ENCODE measurements at regions not wholly inside any gene's neighbourhood (a gene's known extent, or its start where the extent isn't known, plus 50 kb on each side); places are given as distances from the start of the nearest gene placed in this dataset.

GRCh38 chrX:69386681-69387080 is 117.4 kb upstream of the NALF2 start:
- Mint-ChIP-seq H3K9me3 (no peaks in the 10 kb centered on the region), H3K27me3 (peaks cover 77% of the 10 kb centered on the region), H3K4me3 (no peak overlapping the region), H3K36me3 (ENCODE audit: low read depth) (no peaks in the 10 kb centered on the region), H3K27ac (no peak overlapping the region), H3K4me1 (ENCODE audit: low read depth) (no peaks in the 10 kb centered on the region)
- no peak for DNase-seq

GRCh38 chrX:69379412-69379811 is 124.7 kb upstream of the NALF2 start:
- Mint-ChIP-seq H3K27me3 (peaks cover 47% of the 10 kb centered on the region), H3K4me3 (no peak overlapping the region), H3K36me3 (ENCODE audit: low read depth) (no peaks in the 10 kb centered on the region), H3K4me1 (ENCODE audit: low read depth) (no peaks in the 10 kb centered on the region), H3K27ac (no peak overlapping the region), H3K9me3 (peaks cover 7% of the 10 kb centered on the region)
- no peak for DNase-seq

GRCh38 chrX:69374569-69374968 is 129.6 kb upstream of the NALF2 start:
- H3K27ac Mint-ChIP-seq, result no peak overlapping the region
- DNase-seq, result no peak
- H3K4me1 Mint-ChIP-seq (ENCODE audit: low read depth), result no peaks in the 10 kb centered on the region
- H3K27me3 Mint-ChIP-seq, result peaks cover 36% of the 10 kb centered on the region
- no peaks in the 10 kb centered on the region for H3K36me3 Mint-ChIP-seq (ENCODE audit: low read depth)
- no peak overlapping the region for H3K4me3 Mint-ChIP-seq
- peaks cover 7% of the 10 kb centered on the region for H3K9me3 Mint-ChIP-seq

- H3K4me1 Mint-ChIP-seq (ENCODE audit: low read depth), result no peaks in the 10 kb centered on the region
- peaks cover 31% of the 10 kb centered on the region for H3K27me3 Mint-ChIP-seq
- no peak overlapping the region for H3K4me3 Mint-ChIP-seq
- H3K36me3 Mint-ChIP-seq (ENCODE audit: low read depth), result no peaks in the 10 kb centered on the region
- H3K27ac Mint-ChIP-seq, result no peak overlapping the region
- no peak for DNase-seq
- peaks cover 7% of the 10 kb centered on the region for H3K9me3 Mint-ChIP-seq
Measured at GRCh38 chrX:69372435-69372834, 131.7 kb upstream of the NALF2 start.

GRCh38 chrX:69371159-69371558 is 133.0 kb upstream of the NALF2 start:
- Mint-ChIP-seq H3K27me3 (peaks cover 32% of the 10 kb centered on the region), H3K27ac (no peak overlapping the region), H3K4me1 (ENCODE audit: low read depth) (no peaks in the 10 kb centered on the region), H3K36me3 (ENCODE audit: low read depth) (no peaks in the 10 kb centered on the region), H3K9me3 (peaks cover 2% of the 10 kb centered on the region), H3K4me3 (no peak overlapping the region)
- no peak for DNase-seq

- Mint-ChIP-seq H3K9me3 (no peaks in the 10 kb centered on the region), H3K36me3 (ENCODE audit: low read depth) (no peaks in the 10 kb centered on the region), H3K27ac (no peak overlapping the region), H3K4me1 (ENCODE audit: low read depth) (no peaks in the 10 kb centered on the region), H3K4me3 (no peak overlapping the region), H3K27me3 (peaks cover 30% of the 10 kb centered on the region)
- no peak for DNase-seq
Measured at GRCh38 chrX:69369999-69370398, 134.1 kb upstream of the NALF2 start.

GRCh38 chrX:69366183-69366582 is 137.9 kb upstream of the NALF2 start:
- no peak overlapping the region for H3K4me3 Mint-ChIP-seq
- no peaks in the 10 kb centered on the region for H3K36me3 Mint-ChIP-seq (ENCODE audit: low read depth)
- DNase-seq, result no peak
- H3K4me1 Mint-ChIP-seq (ENCODE audit: low read depth), result no peaks in the 10 kb centered on the region
- no peaks in the 10 kb centered on the region for H3K9me3 Mint-ChIP-seq
- H3K27ac Mint-ChIP-seq, result no peak overlapping the region
- peaks cover 21% of the 10 kb centered on the region for H3K27me3 Mint-ChIP-seq

- DNase-seq, result no peak
Measured at GRCh38 chrX:69365755-69366154, 138.4 kb upstream of the NALF2 start.

GRCh38 chrX:69365349-69365748 is 138.8 kb upstream of the NALF2 start:
- Mint-ChIP-seq H3K4me1 (ENCODE audit: low read depth) (no peaks in the 10 kb centered on the region), H3K9me3 (no peaks in the 10 kb centered on the region), H3K4me3 (no peak overlapping the region), H3K36me3 (ENCODE audit: low read depth) (no peaks in the 10 kb centered on the region), H3K27ac (no peak overlapping the region), H3K27me3 (peaks cover 21% of the 10 kb centered on the region)
- DNase-seq, result no peak

More at GRCh38 chrX:69365755-69366154, 138.4 kb upstream of the NALF2 start:
- Mint-ChIP-seq H3K27ac (no peak overlapping the region), H3K27me3 (peaks cover 21% of the 10 kb centered on the region), H3K4me1 (ENCODE audit: low read depth) (no peaks in the 10 kb centered on the region), H3K4me3 (no peak overlapping the region), H3K9me3 (no peaks in the 10 kb centered on the region), H3K36me3 (ENCODE audit: low read depth) (no peaks in the 10 kb centered on the region)

- Mint-ChIP-seq H3K27me3 (peaks cover 14% of the 10 kb centered on the region), H3K27ac (no peak overlapping the region), H3K4me3 (no peak overlapping the region), H3K36me3 (ENCODE audit: low read depth) (no peaks in the 10 kb centered on the region), H3K4me1 (ENCODE audit: low read depth) (no peaks in the 10 kb centered on the region), H3K9me3 (no peaks in the 10 kb centered on the region)
- no peak for DNase-seq
Measured at GRCh38 chrX:69362856-69363255, 141.3 kb upstream of the NALF2 start.

GRCh38 chrX:69362354-69362753 is 141.8 kb upstream of the NALF2 start:
- no peaks in the 10 kb centered on the region for H3K4me1 Mint-ChIP-seq (ENCODE audit: low read depth)
- peaks cover 11% of the 10 kb centered on the region for H3K27me3 Mint-ChIP-seq

GRCh38 chrX:69361311-69361845 is 142.7 kb upstream of the NALF2 start:
- Mint-ChIP-seq H3K27me3 (peaks cover 11% of the 10 kb centered on the region), H3K36me3 (ENCODE audit: low read depth) (no peaks in the 10 kb centered on the region), H3K9me3 (no peaks in the 10 kb centered on the region), H3K4me3 (no peak overlapping the region), H3K27ac (no peak overlapping the region), H3K4me1 (ENCODE audit: low read depth) (no peaks in the 10 kb centered on the region)
- DNase-seq, result no peak

More at GRCh38 chrX:69362354-69362753, 141.8 kb upstream of the NALF2 start:
- H3K4me3 Mint-ChIP-seq, result no peak overlapping the region
- H3K27ac Mint-ChIP-seq, result no peak overlapping the region
- no peaks in the 10 kb centered on the region for H3K36me3 Mint-ChIP-seq (ENCODE audit: low read depth)
- no peaks in the 10 kb centered on the region for H3K9me3 Mint-ChIP-seq
- no peak for DNase-seq

GRCh38 chrX:69357317-69357716 is 146.8 kb upstream of the NALF2 start:
- Mint-ChIP-seq H3K27me3 (peaks cover 16% of the 10 kb centered on the region), H3K4me1 (ENCODE audit: low read depth) (no peaks in the 10 kb centered on the region), H3K9me3 (peaks cover 8% of the 10 kb centered on the region), H3K36me3 (ENCODE audit: low read depth) (no peaks in the 10 kb centered on the region), H3K27ac (no peak overlapping the region), H3K4me3 (no peak overlapping the region)
- no peak for DNase-seq

- Mint-ChIP-seq H3K9me3 (no peaks in the 10 kb centered on the region), H3K4me3 (no peak overlapping the region), H3K36me3 (ENCODE audit: low read depth) (no peaks in the 10 kb centered on the region), H3K27ac (no peak overlapping the region), H3K4me1 (ENCODE audit: low read depth) (no peaks in the 10 kb centered on the region), H3K27me3 (peaks cover 28% of the 10 kb centered on the region)
- no peak for DNase-seq
Measured at GRCh38 chrX:69324851-69325250, 159.6 kb upstream of the PJA1 start.

GRCh38 chrX:69323786-69324720 is 158.8 kb upstream of the PJA1 start:
- H3K36me3 Mint-ChIP-seq (ENCODE audit: low read depth), result no peaks in the 10 kb centered on the region

More at GRCh38 chrX:69323786-69324720, 158.8 kb upstream of the PJA1 start:
- H3K27me3 Mint-ChIP-seq, result peaks cover 32% of the 10 kb centered on the region
- H3K4me1 Mint-ChIP-seq (ENCODE audit: low read depth), result no peaks in the 10 kb centered on the region
- no peak overlapping the region for H3K27ac Mint-ChIP-seq
- no peaks in the 10 kb centered on the region for H3K9me3 Mint-ChIP-seq
- DNase-seq, result no peak
- H3K4me3 Mint-ChIP-seq, result no peak overlapping the region
